H1 (cell line): ENCODE measurements at regions not wholly inside any gene's neighbourhood (a gene's known extent, or its start where the extent isn't known, plus 50 kb on each side); places are given as distances from the start of the nearest gene placed in this dataset.

Experiments used
- CTCF ChIA-PET: fragments of 300-600 bp; sonication (Branson Sonifier 250); formaldehyde crosslinking; loops from one replicate; lab custom pipeline; 2021; ENCODE audit not compliant: partially characterized antibody; lab: Charles Lee
- POLR2A ChIA-PET: fragments of 300-600 bp; sonication (Branson Sonifier 250); formaldehyde crosslinking; loops from one replicate; lab custom pipeline; 2021; ENCODE audit warnings: inconsistent platforms; ENCODE audit not compliant: partially characterized antibody; lab: Charles Lee
- DNase-seq, 2 experiments: peaks; one replicate each; pipeline versions ENCODE4 v3.0.0 to v3.0.0-alpha.2; 2010 to 2022; ENCODE audit warnings: low spot score in 2 of 2, low read depth in 1 of 2, mixed read lengths in 1 of 2
- FAIRE-seq: peaks from 2 replicates; lab custom pipeline; 2011; peaks lifted over from hg19 to GRCh38; lab: Jason Lieb, UNC
- H2AFZ ChIP-seq: 2 replicates; pipeline ENCODE4 v1.8.1; 2012; ENCODE audit warnings: low read length, inconsistent platforms
- H2AK5ac ChIP-seq: 2 replicates; pipeline ENCODE4 v1.6.1; 2013; ENCODE audit warnings: low read depth, low read length
- H2BK120ac ChIP-seq: replicated peaks from 2 replicates; pipeline ENCODE3; 2013; ENCODE audit warnings: low read depth, low read length, inconsistent platforms
- H2BK12ac ChIP-seq: 2 replicates; pipeline ENCODE4 v1.6.1; 2013; ENCODE audit warnings: low read depth, low read length
- H2BK15ac ChIP-seq: 2 replicates; pipeline ENCODE4 v1.6.1; 2013; ENCODE audit warnings: low read length
- H2BK20ac ChIP-seq: 2 replicates; pipeline ENCODE4 v1.6.1; 2013; ENCODE audit warnings: low read length
- H2BK5ac ChIP-seq: 2 replicates; pipeline ENCODE4 v1.6.1; 2013; ENCODE audit warnings: low read depth, low read length
- H3K14ac ChIP-seq: 2 replicates; pipeline ENCODE4 v1.6.1; 2013; ENCODE audit warnings: inconsistent platforms; ENCODE audit not compliant: insufficient read length
- H3K18ac ChIP-seq: 2 replicates; pipeline ENCODE4 v1.6.1; 2013; ENCODE audit warnings: low read length; ENCODE audit errors: extremely low read depth
- H3K23ac ChIP-seq: 2 replicates; pipeline ENCODE4 v1.6.1; 2013; ENCODE audit warnings: inconsistent platforms; ENCODE audit not compliant: insufficient read length
- H3K23me2 ChIP-seq: 2 replicates; pipeline ENCODE4 v1.6.1; 2013; ENCODE audit warnings: low read depth, low read length
- H3K27ac ChIP-seq: 2 replicates; pipeline ENCODE4 v1.6.1; 2011; ENCODE audit warnings: low read depth, low read length, inconsistent platforms
- H3K27me3 ChIP-seq, 4 experiments: replicated peaks in 1 of 4; 1 replicate in 1 of 4; 2 replicates in 3 of 4; pipeline versions ENCODE4 v1.6.1 to v1.8.1; 2011 to 2013; ENCODE audit warnings: low read length in 3 of 4, mild to moderate bottlenecking in 3 of 4, inconsistent platforms in 2 of 4, mixed read lengths in 2 of 4, moderate library complexity in 1 of 4; ENCODE audit not compliant: control insufficient read depth in 3 of 4, insufficient read depth in 3 of 4; ENCODE audit errors: extremely low read depth in 1 of 4
- H3K36me3 ChIP-seq, 4 experiments: 2 replicates each; pipeline versions ENCODE4 v1.6.1 to v1.8.1; 2011 to 2013; ENCODE audit warnings: mild to moderate bottlenecking in 4 of 4, low read length in 3 of 4, moderate library complexity in 2 of 4, control low read depth in 1 of 4, inconsistent platforms in 1 of 4; ENCODE audit not compliant: insufficient read depth in 4 of 4, control insufficient read depth in 2 of 4
- H3K4ac ChIP-seq: replicated peaks from 2 replicates; pipeline ENCODE3; 2013; ENCODE audit warnings: low read length, low read depth, mixed read lengths, inconsistent platforms; ENCODE audit not compliant: insufficient read length
- H3K4me1 ChIP-seq, 4 experiments: replicated peaks in 1 of 4; 1 replicate in 1 of 4; 2 replicates in 3 of 4; pipeline versions ENCODE4 v1.6.1 to v1.8.1; 2011 to 2013; ENCODE audit warnings: low read length in 3 of 4, inconsistent platforms in 2 of 4, mixed read lengths in 1 of 4; ENCODE audit not compliant: insufficient read depth in 4 of 4, control insufficient read depth in 3 of 4
- H3K4me2 ChIP-seq, 2 experiments: 2 replicates each; pipeline versions ENCODE4 v1.6.1 to v1.8.1; 2011 to 2013; ENCODE audit warnings: low read depth in 2 of 2, low read length in 2 of 2, control low read depth in 1 of 2, inconsistent platforms in 1 of 2, mild to moderate bottlenecking in 1 of 2; ENCODE audit not compliant: insufficient read depth in 1 of 2
- H3K4me3 ChIP-seq, 4 experiments: fragments of 200-600, 300-600 bp in 1 of 4; sonication (generic), shearing (Covaris generic), sonication (Bioruptor Twin) in 1 of 4; 2 replicates each; pipeline versions ENCODE4 v1.5.1 to v1.8.1; 2011 to 2016; ENCODE audit warnings: low read length in 4 of 4, low read depth in 3 of 4, control low read depth in 2 of 4, inconsistent platforms in 2 of 4, mild to moderate bottlenecking in 2 of 4, mixed read lengths in 1 of 4, moderate library complexity in 1 of 4; ENCODE audit not compliant: insufficient read depth in 2 of 4; ENCODE audit errors: extremely low read depth in 1 of 4
- H3K56ac ChIP-seq: replicated peaks from 2 replicates; pipeline ENCODE3; 2013; ENCODE audit warnings: low read depth, mild to moderate bottlenecking, mixed read lengths, low read length, inconsistent platforms; ENCODE audit not compliant: insufficient read length
- H3K79me1 ChIP-seq: 2 replicates; pipeline ENCODE4 v1.6.1; 2013; ENCODE audit warnings: low read depth, low read length, control low read depth
- H3K79me2 ChIP-seq, 2 experiments: 2 replicates each; pipeline versions ENCODE4 v1.6.1 to v1.8.1; 2012 to 2013; ENCODE audit warnings: low read length in 2 of 2, mild to moderate bottlenecking in 2 of 2, inconsistent platforms in 1 of 2; ENCODE audit not compliant: insufficient read depth in 2 of 2, control insufficient read depth in 1 of 2
- H3K9ac ChIP-seq, 4 experiments: replicated peaks in 1 of 4; 1 replicate in 1 of 4; 2 replicates in 3 of 4; pipeline versions ENCODE4 v1.6.1 to v1.8.1; 2011 to 2013; ENCODE audit warnings: low read depth in 3 of 4, low read length in 3 of 4, control low read depth in 2 of 4, mild to moderate bottlenecking in 2 of 4, moderate library complexity in 2 of 4, inconsistent platforms in 1 of 4; ENCODE audit errors: extremely low read depth in 1 of 4
- H3K9me3 ChIP-seq, 2 experiments: 2 replicates each; pipeline versions ENCODE4 v1.6.1 to v1.8.1; 2012 to 2013; ENCODE audit warnings: mild to moderate bottlenecking in 2 of 2, moderate library complexity in 2 of 2, control low read depth in 1 of 2, inconsistent platforms in 1 of 2, low read depth in 1 of 2, low read length in 1 of 2, mixed read lengths in 1 of 2; ENCODE audit not compliant: insufficient read depth in 2 of 2
- H4K20me1 ChIP-seq, 2 experiments: replicated peaks in 1 of 2; 2 replicates each; pipeline versions ENCODE3 to v1.8.1; 2011 to 2013; ENCODE audit warnings: inconsistent platforms in 2 of 2, low read length in 2 of 2, mild to moderate bottlenecking in 1 of 2; ENCODE audit not compliant: insufficient read depth in 2 of 2, control insufficient read depth in 1 of 2
- H4K5ac ChIP-seq: 2 replicates; pipeline ENCODE4 v1.6.1; 2013; ENCODE audit warnings: low read length, low read depth, mixed read lengths, inconsistent platforms; ENCODE audit not compliant: insufficient read length
- H4K8ac ChIP-seq: 2 replicates; pipeline ENCODE4 v1.8.0; 2013; ENCODE audit warnings: mild to moderate bottlenecking, moderate library complexity, low read length, inconsistent platforms; ENCODE audit not compliant: insufficient read depth; ENCODE audit errors: extremely low read depth
- H4K91ac ChIP-seq: replicated peaks from 2 replicates; pipeline ENCODE3; 2013; ENCODE audit warnings: low read length, mixed read lengths, inconsistent platforms; ENCODE audit not compliant: insufficient read length
- ASH2L ChIP-seq: fragments of 200-600, 300-600 bp; sonication (generic); IDR thresholded peaks from one replicate; pipeline ENCODE4 v1.7.1; 2017; ENCODE audit warnings: low read length
- BACH1 ChIP-seq: IDR thresholded peaks from 2 replicates; pipeline ENCODE4 v1.6.1; 2012; ENCODE audit warnings: low read length, improper control_type of control experiment
- CREB1 ChIP-seq: IDR thresholded peaks from 2 replicates; pipeline ENCODE4 v1.6.1; 2012; ENCODE audit warnings: inconsistent platforms
- PHF8 ChIP-seq: fragments of 200-600 bp; sonication (generic); conservative IDR thresholded peaks from 2 replicates; pipeline ENCODE4 v1.7.1; 2012; ENCODE audit warnings: low read depth, mild to moderate bottlenecking, inconsistent platforms, low read length, moderate library complexity
- POU5F1 ChIP-seq: IDR thresholded peaks from 2 replicates; pipeline ENCODE4 v1.6.1; 2011; ENCODE audit warnings: low read depth, mild to moderate bottlenecking, low read length, moderate library complexity
- SIN3A ChIP-seq, 2 experiments: IDR thresholded peaks in 1 of 2; conservative IDR thresholded peaks in 1 of 2; 2 replicates each; pipeline ENCODE4 v1.6.1; 2011 to 2012; ENCODE audit warnings: low read length in 2 of 2, improper control_type of control experiment in 1 of 2, low read depth in 1 of 2, mild to moderate bottlenecking in 1 of 2
- ZNF274 ChIP-seq: IDR thresholded peaks from 2 replicates; pipeline ENCODE4 v1.7.0; 2012; ENCODE audit warnings: low read length, borderline replicate concordance; ENCODE audit errors: extremely low read depth
- TF ChIP-seq, protein P1 (sequence below): IDR thresholded peaks from 2 replicates; pipeline ENCODE4 v1.6.1; 2012; ENCODE audit warnings: inconsistent platforms

DNA sequence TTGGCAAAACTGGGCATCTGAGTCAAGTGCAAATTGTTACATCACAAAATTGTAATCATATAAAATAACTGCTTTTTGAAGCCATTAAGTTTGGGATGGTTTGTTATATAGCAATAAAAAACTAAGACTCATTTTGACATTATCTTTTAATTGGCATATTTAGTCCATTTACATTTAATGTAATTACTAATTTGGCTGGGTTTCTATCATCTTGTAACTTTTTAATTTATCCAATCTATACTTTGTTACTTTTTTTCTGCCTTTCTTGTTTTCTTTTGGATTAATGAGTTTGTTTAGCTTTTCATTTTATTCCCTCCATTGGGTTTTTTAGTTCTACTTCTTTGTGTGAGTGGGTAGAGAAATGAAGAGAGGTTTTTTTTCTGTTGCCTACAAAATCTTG, 76.3 kb downstream of the DRAM2 start:
- no peak overlapping the region for H3K4ac ChIP-seq
- H3K4me2 ChIP-seq = no peak overlapping the region
- no peak overlapping the region for H3K9ac ChIP-seq
- DNase-seq (no peak), FAIRE-seq (no peak)
- POLR2A ChIA-PET = no interaction called here
- H2BK120ac ChIP-seq = no peak overlapping the region
- H2BK12ac ChIP-seq = no peak overlapping the region
- H3K4me3 ChIP-seq = no peak overlapping the region
- H3K56ac ChIP-seq = no peak overlapping the region
- CTCF ChIA-PET = interaction anchor here (1.2 kb wide), 1 partner anchor 33 kb away, joined by 3 read pairs; no protein-coding TSS in a partner anchor
- H3K79me1 ChIP-seq = no peaks in the 10 kb centered on the region
- H3K27ac ChIP-seq = no peak overlapping the region
- no peak overlapping the region for H2BK15ac ChIP-seq
- TF ChIP-seq BACH1 = no peak
- TF ChIP-seq SIN3A (conservative IDR thresholded peaks at IDR 0.05 in 1 of 2, IDR thresholded peaks at IDR 0.05 in 1 of 2; ENCODE audit: low read depth in 1 of 2, low read length in 2 of 2) = no peak
- TF ChIP-seq ZNF274 = no peak
- TF ChIP-seq CREB1 = no peak
- TF ChIP-seq, protein P1, sequence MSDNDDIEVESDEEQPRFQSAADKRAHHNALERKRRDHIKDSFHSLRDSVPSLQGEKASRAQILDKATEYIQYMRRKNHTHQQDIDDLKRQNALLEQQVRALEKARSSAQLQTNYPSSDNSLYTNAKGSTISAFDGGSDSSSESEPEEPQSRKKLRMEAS = no peak
- no peak for TF ChIP-seq ASH2L
- no peak for TF ChIP-seq PHF8
- no peak for TF ChIP-seq POU5F1
- no peak overlapping the region for H2BK5ac ChIP-seq
- no peak overlapping the region for H4K5ac ChIP-seq
- no peak overlapping the region for H4K8ac ChIP-seq
- H3K23me2 ChIP-seq = no peaks in the 10 kb centered on the region
- H3K14ac ChIP-seq = no peak overlapping the region
- no peak overlapping the region for H2BK20ac ChIP-seq
- H4K91ac ChIP-seq = no peak overlapping the region
- H3K36me3 ChIP-seq = no peaks in the 10 kb centered on the region; a peak in 1 of 8 replicates
- H2AK5ac ChIP-seq = no peak overlapping the region
- no peak overlapping the region for H3K23ac ChIP-seq
- H3K4me1 ChIP-seq = no peaks in the 10 kb centered on the region
- H3K79me2 ChIP-seq = no peaks in the 10 kb centered on the region
- no peaks in the 10 kb centered on the region for H4K20me1 ChIP-seq
- H3K27me3 ChIP-seq = no peaks in the 10 kb centered on the region
- H3K18ac ChIP-seq = no peak overlapping the region
- peaks cover 9 to 36% of the 10 kb centered on the region in 2 experiments for H3K9me3 ChIP-seq
- no peak overlapping the region for H2AFZ ChIP-seq
